SK-N-SH treated with all-trans-retinoic acid at 6 μM for 48 hours (cell line): ENCODE measurements at regions not wholly inside any gene's neighbourhood (a gene's known extent, or its start where the extent isn't known, plus 50 kb on each side); places are given as distances from the start of the nearest gene placed in this dataset.

ENCODE experiments used
- ATAC-seq: fragments of 200-7000 bp; cut with Tn5 transposase; 3 replicates; pipeline ENCODE4 v1.9.1; 2020; ENCODE audit warnings: mild to moderate bottlenecking, moderate library complexity
- ARNTL ChIP-seq: fragments of 450-650 bp; formaldehyde crosslinking; IDR thresholded peaks from 2 replicates; pipeline ENCODE4 v1.5.0; 2020; ENCODE audit warnings: low read depth, mild to moderate bottlenecking, moderate library complexity, borderline replicate concordance
- BACH2 ChIP-seq: fragments of 250-450 bp; sonication (Bioruptor Pico); IDR thresholded peaks from 2 replicates; pipeline ENCODE4 v1.9.0; 2021; ENCODE audit warnings: mild to moderate bottlenecking, borderline replicate concordance
- CREB5 ChIP-seq: fragments of 250-450 bp; sonication (Bioruptor Pico); IDR thresholded peaks from 2 replicates; pipeline ENCODE4 v1.5.1; 2020; ENCODE audit warnings: low read depth, mild to moderate bottlenecking, moderate library complexity
- CSDC2 ChIP-seq: fragments of 250-450 bp; sonication (Bioruptor Pico); IDR thresholded peaks from 2 replicates; pipeline ENCODE4 v1.5.0; 2020; ENCODE audit warnings: mild to moderate bottlenecking, moderate library complexity
- CSRNP3 ChIP-seq: fragments of 250-450 bp; sonication (Bioruptor Pico); IDR thresholded peaks from 2 replicates; pipeline ENCODE4 v1.5.1; 2021; ENCODE audit warnings: mild to moderate bottlenecking, moderate library complexity
- ESRRG ChIP-seq: fragments of 250-450 bp; sonication (Bioruptor Pico); IDR thresholded peaks from 2 replicates; pipeline ENCODE4 v1.6.1; 2021; ENCODE audit warnings: mild to moderate bottlenecking
- GLIS3 ChIP-seq: fragments of 250-450 bp; sonication (Bioruptor Pico); IDR thresholded peaks from 2 replicates; pipeline ENCODE4 v1.5.0; 2020; ENCODE audit warnings: mild to moderate bottlenecking, moderate library complexity
- ISL1 ChIP-seq: fragments of 250-450 bp; sonication (Bioruptor Pico); IDR thresholded peaks from 2 replicates; pipeline ENCODE4 v2.1.2; 2022; ENCODE audit warnings: mild to moderate bottlenecking, moderate library complexity
- PATZ1 ChIP-seq: fragments of 250-450 bp; sonication (Bioruptor Pico); IDR thresholded peaks from 2 replicates; pipeline ENCODE4 v1.8.0; 2020; ENCODE audit warnings: mild to moderate bottlenecking, moderate library complexity, borderline replicate concordance
- POU6F1 ChIP-seq: fragments of 250-450 bp; sonication (Bioruptor Pico); IDR thresholded peaks from 2 replicates; pipeline ENCODE4 v1.8.0; 2021; ENCODE audit warnings: low read depth, mild to moderate bottlenecking, moderate library complexity, borderline replicate concordance
- PPARA ChIP-seq: fragments of 250-450 bp; sonication (Bioruptor Pico); IDR thresholded peaks from 2 replicates; pipeline ENCODE4 v1.5.0; 2020; ENCODE audit warnings: mild to moderate bottlenecking, borderline replicate concordance
- RARB ChIP-seq: fragments of 250-450 bp; sonication (Bioruptor Pico); IDR thresholded peaks from 2 replicates; pipeline ENCODE4 v1.8.0; 2021; ENCODE audit warnings: mild to moderate bottlenecking, moderate library complexity
- SNAI2 ChIP-seq: fragments of 250-450 bp; sonication (Bioruptor Pico); IDR thresholded peaks from 2 replicates; pipeline ENCODE4 v1.5.0; 2020; ENCODE audit warnings: mild to moderate bottlenecking, moderate library complexity
- TCF4 ChIP-seq: fragments of 250-450 bp; sonication (Bioruptor Pico); IDR thresholded peaks from 2 replicates; pipeline ENCODE4 v1.8.0; 2021; ENCODE audit warnings: mild to moderate bottlenecking, moderate library complexity, borderline replicate concordance
- TOX ChIP-seq: fragments of 250-450 bp; sonication (Bioruptor Pico); IDR thresholded peaks from 2 replicates; pipeline ENCODE4 v1.8.0; 2021; ENCODE audit warnings: mild to moderate bottlenecking, moderate library complexity, borderline replicate concordance
- TSHZ2 ChIP-seq: fragments of 250-450 bp; sonication (Bioruptor Pico); IDR thresholded peaks from 2 replicates; pipeline ENCODE4 v1.5.0; 2020; ENCODE audit warnings: mild to moderate bottlenecking, moderate library complexity
- ZC3H10 ChIP-seq: fragments of 250-450 bp; sonication (Bioruptor Pico); IDR thresholded peaks from 2 replicates; pipeline ENCODE4 v1.5.1; 2021; ENCODE audit warnings: mild to moderate bottlenecking, moderate library complexity
- ZFP3 ChIP-seq: fragments of 250-450 bp; sonication (Bioruptor Pico); IDR thresholded peaks from 2 replicates; pipeline ENCODE4 v1.5.0; 2020; ENCODE audit warnings: mild to moderate bottlenecking, moderate library complexity
- ZFP30 ChIP-seq: fragments of 450-650 bp; formaldehyde crosslinking; IDR thresholded peaks from 2 replicates; pipeline ENCODE4 v1.5.0; 2022; ENCODE audit warnings: mild to moderate bottlenecking, moderate library complexity
- ZNF565 ChIP-seq: fragments of 450-650 bp; formaldehyde crosslinking; conservative IDR thresholded peaks from 2 replicates; pipeline ENCODE4 v1.5.0; 2020; ENCODE audit warnings: low read depth, mild to moderate bottlenecking, moderate library complexity
- ZNF70 ChIP-seq: fragments of 450-650 bp; formaldehyde crosslinking; IDR thresholded peaks from 2 replicates; pipeline ENCODE4 v1.5.0; 2020; ENCODE audit warnings: mild to moderate bottlenecking, moderate library complexity
- ZNF8 ChIP-seq: fragments of 450-650 bp; formaldehyde crosslinking; IDR thresholded peaks from 2 replicates; pipeline ENCODE4 v1.5.0; 2020; ENCODE audit warnings: mild to moderate bottlenecking, moderate library complexity

GRCh38 chr5:56608217-56608925 is 207.0 kb upstream of the MAP3K1 start:
- TF ChIP-seq GLIS3 (CRISPR knock-in tag) (no peak), PPARA (CRISPR knock-in tag) (no peak), ZC3H10 (CRISPR knock-in tag) (no peak), PATZ1 (CRISPR knock-in tag) (no peak), ZNF565 (CRISPR knock-in tag) (no peak), TOX (no peak), ZNF70 (CRISPR knock-in tag) (no peak), BACH2 (CRISPR knock-in tag) (no peak), ZFP30 (CRISPR knock-in tag) (no peak), TSHZ2 (CRISPR knock-in tag) (no peak), RARB (CRISPR knock-in tag) (no peak), SNAI2 (no peak), ISL1 (CRISPR knock-in tag) (no peak), TCF4 (CRISPR knock-in tag) (no peak), CSRNP3 (CRISPR knock-in tag) (no peak), ZFP3 (no peak), POU6F1 (no peak), ZNF8 (CRISPR knock-in tag) (no peak)
- peak; percentile 20; the same call in 2 of the 3 replicates for ATAC-seq

GRCh38 chr5:56607551-56607950 is 207.8 kb upstream of the MAP3K1 start:
- ATAC-seq = peak; percentile 56

More at GRCh38 chr5:56607551-56607950, 207.8 kb upstream of the MAP3K1 start:
- TF ChIP-seq ESRRG (CRISPR knock-in tag) (no peak), ZFP30 (CRISPR knock-in tag) (no peak), CSDC2 (CRISPR knock-in tag) (no peak), BACH2 (CRISPR knock-in tag) (no peak), TCF4 (CRISPR knock-in tag) (no peak), ISL1 (CRISPR knock-in tag) (no peak), CREB5 (CRISPR knock-in tag) (no peak), ZNF8 (CRISPR knock-in tag) (no peak), ARNTL (CRISPR knock-in tag) (no peak), GLIS3 (CRISPR knock-in tag) (no peak), TSHZ2 (CRISPR knock-in tag) (no peak), PATZ1 (CRISPR knock-in tag) (no peak), ZC3H10 (CRISPR knock-in tag) (no peak)
